ENCODE measurements at regions not wholly inside any gene's neighbourhood (a gene's known extent, or its start where the extent isn't known, plus 50 kb on each side); places are given as distances from the start of the nearest gene placed in this dataset.

GRCh38 chr12:103161582-103162362, 204.3 kb downstream of the ASCL1 start:
- Histone ChIP-seq H3K9me3 (no peaks in the 10 kb centered on the region), H3K4me3 (no peak overlapping the region), H3K27ac (no peak overlapping the region), H3K4me2 (no peak overlapping the region), H3K4me1 (no peaks in the 10 kb centered on the region)
- WGBS (ENCODE audit: missing lambda C conversion rate), result 19% methylated on average over 5 of the region's 5 CpGs
- ChIA-PET POLR2A (no interaction called here), CTCF (interaction anchor here (0.6 kb wide), 2 partner anchors 60 to 1838 kb away, joined by 3 read pairs; no protein-coding TSS in a partner anchor)
- DNase-seq (ENCODE audit: low read depth in 1 of 2, low spot score in 1 of 2) (no peak), FAIRE-seq (no peak), ATAC-seq (no peak)
- no peak for TF ChIP-seq FOXS1 (CRISPR knock-in tag; IDR thresholded peaks at IDR 0.05)
- no peak for TF ChIP-seq HOXB5 (CRISPR knock-in tag; IDR thresholded peaks at IDR 0.05)
- no peak for TF ChIP-seq NFE2L2 (conservative IDR thresholded peaks at IDR 0.05; ENCODE audit: low read length)
- TF ChIP-seq BCL3 (IDR thresholded peaks at IDR 0.05), result no peak
- TF ChIP-seq CHD4 (IDR thresholded peaks at IDR 0.05; ENCODE audit: borderline replicate concordance), result no peak
- TF ChIP-seq RAD21 (conservative IDR thresholded peaks at IDR 0.05 in 1 of 2, IDR thresholded peaks at IDR 0.05 in 1 of 2), result no peak
- TF ChIP-seq POLR2A (IDR thresholded peaks at IDR 0.05; ENCODE audit: low read length), result no peak
- no peak for TF ChIP-seq RCOR1 (IDR thresholded peaks at IDR 0.05; ENCODE audit: low read depth, low read length)
- TF ChIP-seq TFCP2L1 (CRISPR knock-in tag; IDR thresholded peaks at IDR 0.05), result no peak

GRCh38 chr12:103166949-103167348, 209.5 kb downstream of the ASCL1 start:
- TF ChIP-seq CEBPB (IDR thresholded peaks at IDR 0.05) (peak; percentile 86 to 94; a peak in 3 of 4 replicates), HES2 (IDR thresholded peaks at IDR 0.05) (no peak)
- WGBS (ENCODE audit: missing lambda C conversion rate), result 36% methylated on average over 3 of the region's 3 CpGs
- Histone ChIP-seq H3K27ac (no peak overlapping the region), H3K4me3 (no peak overlapping the region), H3K4me2 (no peak overlapping the region), H3K9me3 (no peaks in the 10 kb centered on the region), H3K4me1 (no peaks in the 10 kb centered on the region)
- FAIRE-seq (no peak), ATAC-seq (no peak), DNase-seq (ENCODE audit: low read depth in 1 of 2, low spot score in 1 of 2) (no peak)
- CTCF ChIA-PET, result no interaction called here
- POLR2A ChIA-PET, result no interaction called here

- Histone ChIP-seq H3K4me1 (no peaks in the 10 kb centered on the region), H3K4me3 (no peak overlapping the region), H3K4me2 (0 out of 3 replicates have a peak overlapping the region, but pooled peaks have one; percentile 17), H3K27ac (no peak overlapping the region), H3K9me3 (no peaks in the 10 kb centered on the region)
- CTCF ChIA-PET, result interaction anchor here (0.8 kb wide), 1 partner anchor 224 kb away, joined by 3 read pairs; no protein-coding TSS in a partner anchor
- 0% methylated on average over 1 of the region's 1 CpG for WGBS (ENCODE audit: missing lambda C conversion rate)
- DNase-seq (ENCODE audit: low read depth in 1 of 2, low spot score in 1 of 2), result no peak
- FAIRE-seq, result no peak
- no peak for ATAC-seq
- no peak for TF ChIP-seq TP53 (CRISPR knock-in tag; IDR thresholded peaks at IDR 0.05)
- no peak for TF ChIP-seq ESRRA (IDR thresholded peaks at IDR 0.05; ENCODE audit: borderline replicate concordance, low read length)
- no peak for TF ChIP-seq RFX5 (IDR thresholded peaks at IDR 0.05)
- no peak for TF ChIP-seq CTCF (IDR thresholded peaks at IDR 0.05)
- TF ChIP-seq CHD4 (IDR thresholded peaks at IDR 0.05; ENCODE audit: borderline replicate concordance), result no peak
- TF ChIP-seq HOXA7 (CRISPR knock-in tag; IDR thresholded peaks at IDR 0.05), result no peak
- no peak for TF ChIP-seq POLR2A (IDR thresholded peaks at IDR 0.05; ENCODE audit: low read length)
- no peak for TF ChIP-seq MAX (IDR thresholded peaks at IDR 0.05)
- TF ChIP-seq KDM1A (IDR thresholded peaks at IDR 0.05; ENCODE audit: low read depth), result no peak
- TF ChIP-seq ZFP36 (IDR thresholded peaks at IDR 0.05; ENCODE audit: borderline replicate concordance, partially characterized antibody), result no peak
- no peak for TF ChIP-seq HOXB5 (CRISPR knock-in tag; IDR thresholded peaks at IDR 0.05)
- no peak for TF ChIP-seq EHMT2 (IDR thresholded peaks at IDR 0.05; ENCODE audit: low read depth)
- no peak for TF ChIP-seq ZC3H11A (IDR thresholded peaks at IDR 0.05)
- POLR2A ChIA-PET, result no interaction called here
Measured at GRCh38 chr12:103172447-103173112, 215.1 kb downstream of the ASCL1 start.
